Left ventricle myocardium inferior (tissue), 1 donor: ENCODE measurements at regions not wholly inside any gene's neighbourhood (a gene's known extent, or its start where the extent isn't known, plus 50 kb on each side); places are given as distances from the start of the nearest gene placed in this dataset.

ENCODE experiments used
- DNase-seq: peaks from one replicate; pipeline ENCODE4 v3.0.0-alpha.2; 2020
- H3K27ac ChIP-seq: fragments of 200-600 bp; replicated peaks from 2 replicates; pipeline ENCODE4 v1.8.0; 2021
- H3K27me3 ChIP-seq: fragments of 200-600 bp; 2 replicates; pipeline ENCODE4 v1.8.0; 2021; ENCODE audit warnings: low read depth
- H3K36me3 ChIP-seq: fragments of 200-600 bp; 2 replicates; pipeline ENCODE4 v1.8.0; 2021
- H3K4me1 ChIP-seq: fragments of 200-600 bp; 2 replicates; pipeline ENCODE4 v1.8.0; 2021
- H3K4me3 ChIP-seq: fragments of 200-600 bp; 2 replicates; pipeline ENCODE4 v1.8.0; 2021; ENCODE audit warnings: mild to moderate bottlenecking, moderate library complexity
- H3K9me3 ChIP-seq: fragments of 200-600 bp; replicated peaks from 2 replicates; pipeline ENCODE4 v1.8.0; 2021
- intact Hi-C: fragments of 100-400 bp; cut with micrococcal nuclease; formaldehyde crosslinking; loops from one replicate; pipeline ENCODE4 v1.11.0; 2022
- TF ChIP-seq, protein P1 (sequence below): fragments of 200-600 bp; IDR thresholded peaks from 2 replicates; pipeline ENCODE4 v1.8.0; 2021; ENCODE audit warnings: antibody characterized with exemption, mild to moderate bottlenecking, borderline replicate concordance
- donor health status: DM: no; HTN: yes; CAD: no; lungs with severe emphysema.

DNA sequence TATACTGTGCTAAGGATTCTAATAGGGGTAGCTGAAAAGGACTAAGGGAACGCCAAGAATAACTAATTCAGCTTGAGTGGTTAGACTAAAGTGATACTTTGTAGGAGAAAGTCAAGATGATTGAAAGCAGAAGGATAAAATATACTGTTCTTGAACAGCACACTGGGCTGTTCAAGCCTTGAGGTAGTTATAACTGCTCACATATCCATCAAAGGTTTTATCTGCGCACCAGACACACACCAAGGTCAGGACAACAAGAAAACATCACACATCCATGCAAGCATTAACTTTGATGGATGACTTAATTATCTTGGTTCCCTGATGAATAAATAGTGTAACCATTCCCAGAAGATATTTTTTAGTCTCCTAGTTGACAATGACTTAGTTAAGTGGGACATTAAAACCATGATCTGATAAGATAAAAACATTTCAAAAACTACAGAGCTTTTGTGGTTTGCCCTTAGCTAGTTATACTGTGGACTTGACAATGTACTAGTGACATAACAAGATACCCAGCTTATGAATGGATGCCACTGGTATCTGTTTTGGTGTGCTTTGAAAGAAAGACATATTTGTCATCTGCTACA lies 728.9 kb downstream of the JRKL start:
- no peaks in the 10 kb centered on the region for H3K27me3 ChIP-seq
- H3K9me3 ChIP-seq = no peaks in the 10 kb centered on the region
- intact Hi-C loops = no loop called here
- DNase-seq = no peak
- H3K4me1 ChIP-seq = no peaks in the 10 kb centered on the region
- no peaks in the 10 kb centered on the region for H3K36me3 ChIP-seq
- H3K27ac ChIP-seq = no peak overlapping the region
- H3K4me3 ChIP-seq = no peak overlapping the region
- TF ChIP-seq, protein P1, sequence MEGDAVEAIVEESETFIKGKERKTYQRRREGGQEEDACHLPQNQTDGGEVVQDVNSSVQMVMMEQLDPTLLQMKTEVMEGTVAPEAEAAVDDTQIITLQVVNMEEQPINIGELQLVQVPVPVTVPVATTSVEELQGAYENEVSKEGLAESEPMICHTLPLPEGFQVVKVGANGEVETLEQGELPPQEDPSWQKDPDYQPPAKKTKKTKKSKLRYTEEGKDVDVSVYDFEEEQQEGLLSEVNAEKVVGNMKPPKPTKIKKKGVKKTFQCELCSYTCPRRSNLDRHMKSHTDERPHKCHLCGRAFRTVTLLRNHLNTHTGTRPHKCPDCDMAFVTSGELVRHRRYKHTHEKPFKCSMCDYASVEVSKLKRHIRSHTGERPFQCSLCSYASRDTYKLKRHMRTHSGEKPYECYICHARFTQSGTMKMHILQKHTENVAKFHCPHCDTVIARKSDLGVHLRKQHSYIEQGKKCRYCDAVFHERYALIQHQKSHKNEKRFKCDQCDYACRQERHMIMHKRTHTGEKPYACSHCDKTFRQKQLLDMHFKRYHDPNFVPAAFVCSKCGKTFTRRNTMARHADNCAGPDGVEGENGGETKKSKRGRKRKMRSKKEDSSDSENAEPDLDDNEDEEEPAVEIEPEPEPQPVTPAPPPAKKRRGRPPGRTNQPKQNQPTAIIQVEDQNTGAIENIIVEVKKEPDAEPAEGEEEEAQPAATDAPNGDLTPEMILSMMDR = no peak

DNA sequence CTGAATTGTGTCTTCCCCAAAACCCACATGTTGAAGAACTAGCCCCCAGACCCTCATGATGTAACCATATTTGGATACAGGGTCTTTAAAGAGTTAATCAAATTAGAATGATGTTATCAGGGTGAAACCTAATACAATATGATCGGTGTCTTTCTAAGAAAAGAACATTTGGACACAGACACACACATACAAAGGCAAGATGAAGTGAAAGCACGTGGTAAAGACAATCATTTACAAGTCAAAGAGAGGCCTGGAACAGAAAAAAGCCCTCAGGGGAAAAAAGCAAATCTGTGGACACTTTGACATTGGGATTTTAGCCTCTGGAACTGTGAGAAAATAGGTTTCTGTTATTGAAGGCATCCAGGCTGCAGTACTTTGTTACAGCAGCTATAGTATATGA lies 733.4 kb downstream of the JRKL start:
- Histone ChIP-seq H3K9me3 (peaks cover 23% of the 10 kb centered on the region), H3K36me3 (no peaks in the 10 kb centered on the region), H3K4me1 (no peaks in the 10 kb centered on the region), H3K27ac (no peak overlapping the region), H3K27me3 (no peaks in the 10 kb centered on the region), H3K4me3 (no peak overlapping the region)
- DNase-seq = no peak
- intact Hi-C loops = no loop called here
- TF ChIP-seq, protein P1 = no peak

DNA sequence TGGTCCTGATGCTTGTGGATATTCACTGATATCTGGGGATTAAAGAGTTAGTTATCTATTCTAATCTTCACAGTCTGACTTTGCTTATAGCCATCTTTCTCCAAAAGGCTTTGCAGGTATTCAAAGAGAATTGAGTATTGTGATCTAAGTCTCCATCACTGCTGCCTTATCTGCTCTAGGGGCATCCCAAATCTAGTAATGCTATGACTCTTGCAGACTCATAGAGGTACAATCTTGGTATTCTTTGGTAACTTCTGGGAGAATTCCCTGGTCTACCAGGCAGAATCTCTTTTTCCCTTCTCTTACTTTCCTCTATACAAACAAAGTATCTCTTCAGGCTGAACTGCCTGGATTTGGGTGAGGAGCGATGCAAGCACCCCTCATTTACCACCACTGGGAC lies 746.3 kb downstream of the JRKL start:
- Histone ChIP-seq H3K27ac (no peak overlapping the region), H3K9me3 (peaks cover 50% of the 10 kb centered on the region), H3K27me3 (no peaks in the 10 kb centered on the region), H3K36me3 (no peaks in the 10 kb centered on the region), H3K4me3 (no peak overlapping the region), H3K4me1 (no peaks in the 10 kb centered on the region)
- intact Hi-C loops = no loop called here
- TF ChIP-seq, protein P1 = no peak
- DNase-seq = no peak

DNA sequence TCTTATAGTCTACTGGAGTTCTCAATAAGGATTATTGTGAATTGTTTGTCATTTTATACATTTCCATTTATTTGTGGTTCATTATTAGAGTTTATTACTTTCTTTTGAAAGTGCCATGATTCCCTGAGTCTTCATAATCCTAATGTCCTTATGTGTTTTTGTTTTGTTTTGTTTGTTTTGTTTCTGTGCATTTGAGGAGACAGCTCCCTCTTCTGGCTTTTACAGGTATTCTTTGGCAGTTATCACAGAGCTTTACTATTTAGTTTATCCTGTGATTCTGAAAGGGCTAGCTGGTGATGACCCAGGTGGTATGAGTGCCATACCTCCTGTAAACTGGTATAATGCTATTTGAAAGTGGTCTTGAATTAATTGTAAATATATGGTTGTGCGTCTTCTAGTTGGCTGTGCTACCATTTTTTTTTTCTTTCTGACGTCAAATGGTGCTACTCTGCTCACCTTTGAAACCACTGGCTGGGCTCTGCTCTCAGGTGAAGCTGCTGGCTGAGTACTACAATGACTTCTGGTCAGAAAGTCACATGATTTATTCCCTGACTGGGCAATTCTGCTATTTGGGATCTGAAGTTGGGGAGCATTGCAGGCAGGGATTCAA lies 751.2 kb downstream of the JRKL start:
- TF ChIP-seq, protein P1 = peak; percentile 62
- intact Hi-C loops = no loop called here
- no peak for DNase-seq
- peaks cover 34% of the 10 kb centered on the region for H3K9me3 ChIP-seq
- no peaks in the 10 kb centered on the region for H3K4me1 ChIP-seq
- no peaks in the 10 kb centered on the region for H3K36me3 ChIP-seq
- H3K4me3 ChIP-seq = no peak overlapping the region
- no peaks in the 10 kb centered on the region for H3K27me3 ChIP-seq
- H3K27ac ChIP-seq = no peak overlapping the region

DNA sequence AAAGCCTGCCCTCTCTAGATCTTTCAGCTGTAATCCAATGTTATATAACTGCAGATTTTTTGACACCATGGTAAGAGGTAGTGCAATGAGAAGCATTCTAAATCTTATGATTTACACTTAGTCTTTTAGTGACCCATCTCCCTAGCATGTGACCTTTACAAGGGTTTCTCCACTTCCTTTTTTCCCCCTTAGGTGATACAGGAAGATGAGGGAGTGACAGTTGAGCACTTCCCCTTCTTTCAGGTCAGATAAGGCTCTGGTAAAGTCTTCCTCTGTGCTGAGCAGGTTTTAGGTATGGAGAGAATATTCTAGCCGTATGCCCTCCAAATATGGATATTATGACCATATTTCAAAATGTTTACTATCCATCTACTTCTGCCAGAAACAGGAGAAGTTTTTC lies 753.6 kb downstream of the JRKL start:
- peaks cover 20% of the 10 kb centered on the region for H3K9me3 ChIP-seq
- H3K4me1 ChIP-seq = no peaks in the 10 kb centered on the region
- no peak overlapping the region for H3K4me3 ChIP-seq
- TF ChIP-seq, protein P1 = no peak
- DNase-seq = no peak
- no peaks in the 10 kb centered on the region for H3K36me3 ChIP-seq
- intact Hi-C loops = no loop called here
- H3K27ac ChIP-seq = no peak overlapping the region
- no peaks in the 10 kb centered on the region for H3K27me3 ChIP-seq
